Brain pericyte (primary cell): ENCODE measurements at regions not wholly inside any gene's neighbourhood (a gene's known extent, or its start where the extent isn't known, plus 50 kb on each side); places are given as distances from the start of the nearest gene placed in this dataset.

Experiments
- DNase-seq: peaks from one replicate; pipeline ENCODE4 v3.0.0-alpha.2; 2012; ENCODE audit warnings: low read depth, low spot score

GRCh38 chr5:68793993-68794392 lies 299.8 kb upstream of the SLC30A5 start:
- no peak for DNase-seq

DNA sequence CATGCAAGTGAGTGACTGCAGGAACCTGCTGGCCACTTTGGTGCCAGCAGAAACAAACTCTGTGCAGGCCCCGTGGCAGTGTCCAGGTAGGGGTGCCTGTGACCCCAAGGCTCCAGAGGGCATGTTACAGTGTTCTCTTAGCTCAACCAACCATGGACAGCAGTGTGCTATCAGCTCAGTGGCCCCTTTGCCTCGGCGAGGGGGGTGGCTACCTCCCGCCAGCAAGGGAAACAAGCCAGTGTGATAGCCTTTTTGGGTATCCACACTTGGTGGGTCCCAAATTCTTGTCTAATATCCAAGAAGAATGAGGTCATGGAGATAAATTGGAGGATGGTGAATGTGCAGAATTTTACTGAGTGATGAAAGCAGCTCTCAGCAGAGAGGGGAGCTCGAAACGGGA lies 298.6 kb upstream of the SLC30A5 start:
- DNase-seq, result no peak

- no peak for DNase-seq
Observed at GRCh38 chr5:68798877-68799843, 294.7 kb upstream of the SLC30A5 start.

DNA sequence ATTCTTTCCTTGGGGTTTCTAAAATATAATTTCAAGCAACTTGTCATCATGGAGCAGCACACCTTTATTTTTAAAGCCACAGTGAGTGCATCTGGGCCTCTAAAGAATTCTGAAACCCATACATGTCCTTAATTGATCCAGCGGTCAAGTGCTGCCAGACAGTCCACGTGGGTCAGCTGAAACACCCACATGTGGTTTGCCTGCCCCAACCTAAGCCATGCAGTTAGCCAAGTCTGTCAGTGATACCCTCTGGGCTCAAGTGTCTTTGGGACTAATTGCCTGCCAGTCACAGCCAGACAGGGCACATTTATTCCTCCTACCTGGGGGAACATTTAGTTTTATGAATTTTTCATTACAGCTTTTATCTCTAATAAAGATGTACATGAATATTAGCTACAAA lies 291.4 kb upstream of the SLC30A5 start:
- DNase-seq, result no peak

DNA sequence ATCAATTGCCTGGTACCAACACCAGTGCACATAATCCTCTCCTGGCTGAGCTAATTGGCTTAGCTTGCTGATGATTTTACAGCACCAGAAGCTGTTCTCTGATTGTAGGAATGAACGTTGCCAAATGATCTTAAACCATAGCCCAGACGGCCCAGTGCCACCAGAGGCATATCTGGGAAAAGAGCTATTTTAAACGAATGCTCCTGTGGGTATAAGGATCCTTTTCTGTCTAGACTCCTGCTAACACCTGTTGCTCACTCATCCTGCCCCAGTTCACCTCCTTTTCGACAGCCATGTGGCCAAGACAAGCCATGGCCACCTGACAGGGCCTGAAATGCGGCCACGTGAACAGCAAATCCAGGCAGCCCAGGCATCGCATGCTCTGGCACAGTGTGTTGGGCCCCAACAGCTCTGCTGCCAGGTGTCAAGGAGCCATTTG lies 289.9 kb upstream of the SLC30A5 start:
- no peak for DNase-seq

- DNase-seq, result no peak
Observed at GRCh38 chr5:68804343-68804742, 289.5 kb upstream of the SLC30A5 start.

DNA sequence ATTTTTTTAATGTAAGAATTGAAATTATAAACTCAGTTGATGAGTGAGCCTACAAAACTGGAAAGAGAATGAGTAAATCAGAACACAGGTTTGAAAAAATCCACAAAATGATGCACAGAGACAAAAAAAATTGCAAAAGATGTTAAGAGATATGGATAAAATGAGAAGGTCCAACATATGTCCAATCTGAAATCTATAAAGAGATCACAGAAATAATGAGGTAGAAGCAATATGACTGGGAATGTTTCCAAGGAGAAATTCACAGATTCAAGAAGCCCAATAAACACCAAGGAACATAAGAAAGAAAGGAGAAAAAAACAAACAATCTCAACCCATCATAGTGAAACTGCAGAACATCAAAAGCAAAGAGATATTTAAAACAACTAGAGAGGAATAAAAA lies 288.4 kb upstream of the SLC30A5 start:
- DNase-seq, result no peak

DNA sequence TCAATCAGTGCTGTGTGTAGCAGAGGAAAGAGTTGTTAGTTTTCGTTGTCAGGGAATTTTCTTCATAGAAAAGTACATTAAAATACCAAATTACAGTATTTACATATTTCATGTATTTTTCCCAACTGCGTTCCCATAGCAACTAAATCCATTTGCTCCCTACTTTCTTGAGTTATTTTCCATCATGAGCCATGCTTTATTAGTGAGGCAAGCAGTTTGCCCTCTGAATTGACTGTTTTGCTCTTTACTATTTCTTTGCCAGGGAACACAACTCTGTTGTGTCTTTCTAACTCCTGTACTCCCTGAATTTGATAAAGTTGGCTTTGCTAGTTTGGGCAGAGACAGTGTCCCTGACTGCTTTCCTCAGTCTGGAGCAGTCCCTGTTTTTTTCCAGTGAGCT lies 276.2 kb upstream of the SLC30A5 start:
- no peak for DNase-seq

GRCh38 chr5:68818057-68818695 lies 275.6 kb upstream of the SLC30A5 start:
- DNase-seq, result no peak

DNA sequence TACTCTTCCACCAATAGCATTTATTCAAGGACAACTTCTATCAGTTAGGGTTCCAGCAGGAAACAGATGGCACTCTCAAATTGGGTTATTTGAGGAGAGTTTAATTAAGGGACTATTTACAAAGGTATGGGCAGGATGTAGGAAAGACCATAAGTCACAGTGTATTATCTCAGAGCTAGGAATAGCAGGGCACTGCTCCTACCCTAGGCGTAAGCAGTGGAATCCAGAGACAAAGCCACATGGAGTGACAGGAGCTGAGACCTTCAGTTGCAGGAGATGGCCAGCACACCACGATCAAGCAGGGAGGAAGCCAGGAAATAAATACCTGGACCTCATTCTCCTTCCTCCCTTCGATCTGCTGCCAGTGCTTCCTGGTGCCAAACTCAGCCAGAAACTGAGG lies 274.9 kb upstream of the SLC30A5 start:
- DNase-seq, result no peak

DNA sequence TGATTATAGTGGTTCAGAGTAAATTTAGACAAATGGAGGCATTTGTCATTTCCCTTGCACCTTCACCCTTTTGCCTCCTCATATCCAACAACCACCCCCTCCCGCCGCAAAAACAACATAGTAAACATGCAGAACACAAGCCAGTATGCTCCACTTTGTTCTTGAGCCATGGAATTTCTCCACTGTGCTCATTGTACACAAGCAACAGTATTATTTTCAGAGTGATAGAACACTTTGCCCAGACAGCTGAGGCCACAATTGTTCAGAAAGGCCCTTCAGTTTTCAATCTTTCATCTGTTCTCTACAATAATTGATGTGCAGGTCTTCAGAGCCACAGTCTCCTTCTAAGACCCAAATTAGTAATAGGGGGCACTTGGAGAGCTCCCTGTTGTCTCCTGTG lies 272.8 kb upstream of the SLC30A5 start:
- no peak for DNase-seq

DNA sequence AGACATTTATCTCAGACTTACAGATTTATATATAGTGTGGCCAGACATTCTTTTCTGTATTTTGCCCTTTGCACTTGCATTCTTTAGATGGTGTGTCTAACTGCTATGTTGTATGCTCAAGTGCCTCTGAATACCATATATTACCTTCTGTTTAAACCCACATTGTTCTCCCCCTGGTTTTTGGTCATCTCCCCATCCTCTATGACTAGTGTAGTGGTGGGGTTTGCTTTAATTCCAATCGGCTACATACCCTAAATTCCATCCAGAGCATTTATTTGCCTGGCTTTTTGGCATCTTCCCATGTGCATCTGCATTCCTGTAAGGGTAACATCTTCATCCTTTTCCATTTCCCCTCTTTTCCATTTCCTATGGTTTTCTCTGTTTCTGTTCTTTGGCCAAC lies 271.0 kb upstream of the SLC30A5 start:
- no peak for DNase-seq

DNA sequence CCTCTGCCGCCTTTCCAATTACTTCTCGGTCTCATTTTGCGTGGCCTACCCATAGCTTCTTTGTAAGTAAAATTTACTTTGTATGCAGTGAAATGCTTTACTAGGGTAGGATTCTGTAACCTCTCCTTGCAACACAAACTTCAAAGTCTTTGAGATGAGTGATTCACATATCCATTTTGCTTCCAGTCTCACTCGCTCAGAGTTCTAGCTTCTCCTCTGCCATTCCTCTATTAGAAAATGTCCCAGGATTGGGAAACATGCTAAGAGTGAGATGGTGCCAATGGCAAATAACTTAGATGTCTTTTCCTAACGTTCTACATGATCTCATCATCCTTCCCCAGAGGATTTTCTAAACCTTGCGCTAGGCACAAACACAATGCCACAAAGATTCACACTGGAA lies 270.5 kb upstream of the SLC30A5 start:
- DNase-seq, result no peak

GRCh38 chr5:68830377-68830898 lies 263.4 kb upstream of the SLC30A5 start:
- DNase-seq, result no peak

DNA sequence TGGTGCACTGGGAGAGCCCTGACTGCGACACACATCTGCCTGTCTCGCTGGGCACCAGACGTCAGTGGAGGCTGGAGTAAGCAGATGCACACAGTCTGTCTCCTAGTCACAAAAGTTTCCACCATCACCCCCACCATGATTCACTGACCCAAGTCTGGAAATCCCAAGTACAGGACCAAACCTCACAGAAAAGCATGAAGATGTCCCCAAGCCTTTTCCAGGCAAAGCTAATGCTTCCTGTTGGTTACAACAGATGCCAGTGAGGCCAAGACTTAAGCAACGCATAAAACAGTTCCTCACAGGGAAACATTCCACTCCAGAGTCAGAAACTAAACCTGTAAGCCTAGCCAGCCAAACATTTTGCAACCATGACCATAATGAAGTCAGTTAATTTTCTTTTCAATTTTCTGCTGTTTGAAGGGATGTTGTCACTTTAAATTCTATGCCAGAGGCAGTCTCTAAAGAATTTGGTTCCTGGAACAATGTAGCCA lies 259.3 kb upstream of the SLC30A5 start:
- no peak for DNase-seq

- no peak for DNase-seq
Observed at GRCh38 chr5:68838157-68838718, 255.6 kb upstream of the SLC30A5 start.

DNA sequence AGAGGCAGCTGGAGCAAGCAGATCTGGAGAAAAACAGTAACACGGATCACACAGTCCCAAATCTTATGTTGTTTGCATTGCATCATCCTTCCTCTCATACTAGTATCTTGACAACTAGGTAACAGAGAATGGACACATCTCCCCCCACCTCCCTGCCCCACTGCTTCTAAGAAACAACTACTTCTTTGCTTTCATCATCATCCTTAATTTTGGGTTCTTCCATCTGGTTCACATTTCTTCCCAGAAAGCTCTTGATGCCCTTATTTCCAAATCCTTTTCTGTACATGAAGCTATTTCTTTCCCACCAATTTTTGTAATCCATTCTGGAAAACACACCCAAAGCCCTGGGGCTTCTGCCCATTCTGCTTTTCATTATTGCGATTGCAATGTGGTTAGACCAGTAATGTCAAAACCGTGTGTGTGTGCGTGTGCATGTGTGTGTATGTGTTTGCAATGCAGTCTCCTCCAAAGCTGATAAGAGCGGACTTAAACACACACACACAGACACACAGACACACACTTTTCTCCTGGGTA lies 254.7 kb upstream of the SLC30A5 start:
- no peak for DNase-seq

- DNase-seq, result no peak
Observed at GRCh38 chr5:68843624-68844364, 250.0 kb upstream of the SLC30A5 start.

- DNase-seq, result peak; percentile 3
Observed at GRCh38 chr5:68845131-68845530, 248.7 kb upstream of the SLC30A5 start.

DNA sequence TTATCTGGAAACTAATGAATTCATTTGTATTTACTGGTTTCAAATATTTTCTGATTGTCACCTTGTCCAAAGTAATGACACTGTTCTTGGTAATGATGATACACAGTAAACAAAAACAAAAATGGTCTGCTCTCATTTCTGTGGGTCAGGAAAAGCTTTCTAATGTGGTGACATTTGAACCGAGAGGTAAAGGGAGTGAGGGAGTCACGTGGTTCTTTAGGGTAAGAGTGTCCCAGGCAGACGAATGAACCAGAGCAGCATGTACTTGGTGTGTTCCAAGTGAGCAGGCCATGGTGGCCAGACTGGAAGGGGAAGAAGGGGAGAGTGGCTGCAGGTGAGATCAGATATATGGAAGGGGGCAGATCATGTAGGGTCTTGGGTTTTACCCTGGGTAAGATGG lies 247.0 kb upstream of the SLC30A5 start:
- DNase-seq, result no peak

- DNase-seq, result no peak
Observed at GRCh38 chr5:68848091-68848490, 245.7 kb upstream of the SLC30A5 start.
